ENCODE measurements at regions not wholly inside any gene's neighbourhood (a gene's known extent, or its start where the extent isn't known, plus 50 kb on each side); places are given as distances from the start of the nearest gene placed in this dataset.
A peak's percentile ranks its signal among the peaks of the same experiment; 100 is the strongest.

DNA sequence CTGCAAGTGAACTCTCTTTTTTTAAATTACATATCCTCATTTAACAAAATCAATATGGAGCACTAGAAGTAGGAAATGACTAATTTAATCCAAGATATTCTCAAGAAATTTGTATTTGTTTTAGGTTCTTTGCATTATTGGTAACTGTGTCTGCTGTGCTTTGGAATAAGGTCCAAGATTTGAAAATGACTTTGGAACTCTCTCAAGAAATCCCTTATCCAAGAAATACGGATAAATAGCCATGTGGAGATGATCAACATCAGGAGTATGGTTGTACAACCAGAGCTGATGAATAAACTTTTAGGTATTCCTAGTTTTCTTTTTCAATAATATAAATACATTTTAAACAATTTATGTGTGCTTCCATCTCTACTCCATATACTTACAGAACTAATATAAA lies 279.9 kb upstream of the SEMA3C start:
- H2AFZ ChIP-seq (ENCODE audit: low read length), result no peak overlapping the region
- no peak overlapping the region for H3K4me3 ChIP-seq (ENCODE audit: low read length)
- no peaks in the 10 kb centered on the region for H3K4me1 ChIP-seq (ENCODE audit: insufficient read depth, low read length)
- no peak overlapping the region for H3K4me2 ChIP-seq (ENCODE audit: low read length)
- H4K20me1 ChIP-seq (ENCODE audit: low read length), result no peaks in the 10 kb centered on the region
- H3K9me3 ChIP-seq (ENCODE audit: low read length), result no peaks in the 10 kb centered on the region
- ATAC-seq (no peak), DNase-seq (no peak)
- H3K9me2 ChIP-seq (replicated peaks; ENCODE audit: low read length), result no peaks in the 10 kb centered on the region
- H3K27ac ChIP-seq (ENCODE audit: low read length), result no peak overlapping the region
- intact Hi-C loops (cut with micrococcal nuclease), result no loop called here
- ChIA-PET POLR2A (ENCODE audit: unreplicated experiment) (no interaction called here), CTCF (no interaction called here)
- H3K9ac ChIP-seq (ENCODE audit: low read length), result no peak overlapping the region
- H3K27me3 ChIP-seq (ENCODE audit: low read length), result no peaks in the 10 kb centered on the region
- no peaks in the 10 kb centered on the region for H3K79me2 ChIP-seq (ENCODE audit: low read length)
- BruUV-seq (replicated peaks), result no TSS peak
- no peaks in the 10 kb centered on the region for H3K36me3 ChIP-seq (ENCODE audit: low read depth, low read length)
- no peaks in the 10 kb centered on the region for H3F3A ChIP-seq (ENCODE audit: low read length, unreplicated experiment)
- TF ChIP-seq EZH2 (IDR thresholded peaks at IDR 0.05; ENCODE audit: low read length, unreplicated experiment) (no peak), EZH2phosphoT487 (IDR thresholded peaks at IDR 0.05; ENCODE audit: borderline replicate concordance, low read length) (no peak)
- TF ChIP-seq, protein P1, sequence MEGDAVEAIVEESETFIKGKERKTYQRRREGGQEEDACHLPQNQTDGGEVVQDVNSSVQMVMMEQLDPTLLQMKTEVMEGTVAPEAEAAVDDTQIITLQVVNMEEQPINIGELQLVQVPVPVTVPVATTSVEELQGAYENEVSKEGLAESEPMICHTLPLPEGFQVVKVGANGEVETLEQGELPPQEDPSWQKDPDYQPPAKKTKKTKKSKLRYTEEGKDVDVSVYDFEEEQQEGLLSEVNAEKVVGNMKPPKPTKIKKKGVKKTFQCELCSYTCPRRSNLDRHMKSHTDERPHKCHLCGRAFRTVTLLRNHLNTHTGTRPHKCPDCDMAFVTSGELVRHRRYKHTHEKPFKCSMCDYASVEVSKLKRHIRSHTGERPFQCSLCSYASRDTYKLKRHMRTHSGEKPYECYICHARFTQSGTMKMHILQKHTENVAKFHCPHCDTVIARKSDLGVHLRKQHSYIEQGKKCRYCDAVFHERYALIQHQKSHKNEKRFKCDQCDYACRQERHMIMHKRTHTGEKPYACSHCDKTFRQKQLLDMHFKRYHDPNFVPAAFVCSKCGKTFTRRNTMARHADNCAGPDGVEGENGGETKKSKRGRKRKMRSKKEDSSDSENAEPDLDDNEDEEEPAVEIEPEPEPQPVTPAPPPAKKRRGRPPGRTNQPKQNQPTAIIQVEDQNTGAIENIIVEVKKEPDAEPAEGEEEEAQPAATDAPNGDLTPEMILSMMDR (conservative IDR thresholded peaks at IDR 0.05; ENCODE audit: low read depth, low read length), result no peak

DNA sequence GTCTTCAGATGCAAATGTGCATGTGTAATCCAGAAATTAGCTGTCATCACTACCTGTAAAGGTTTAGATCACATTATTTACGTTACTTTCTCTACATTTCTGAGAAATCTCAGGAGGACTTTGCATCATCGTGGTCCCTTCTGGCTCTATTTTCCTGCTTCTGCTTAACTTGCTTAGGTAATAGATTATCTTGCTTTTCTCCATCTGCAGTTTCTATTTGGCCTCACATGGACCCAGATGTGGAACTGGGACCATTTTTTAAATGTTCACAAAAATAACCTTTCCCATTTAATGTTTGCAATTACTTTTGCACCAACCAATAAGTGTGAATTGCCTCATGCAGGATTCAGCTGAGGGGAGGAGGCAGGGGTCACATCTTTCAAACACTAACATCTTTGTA lies 278.4 kb upstream of the SEMA3C start:
- H3K9me2 ChIP-seq (replicated peaks; ENCODE audit: low read length), result no peaks in the 10 kb centered on the region
- H3K4me2 ChIP-seq (ENCODE audit: low read length), result no peak overlapping the region
- H3K9me3 ChIP-seq (ENCODE audit: low read length), result no peaks in the 10 kb centered on the region
- H3K36me3 ChIP-seq (ENCODE audit: low read depth, low read length), result no peaks in the 10 kb centered on the region
- no peak overlapping the region for H3K9ac ChIP-seq (ENCODE audit: low read length)
- H2AFZ ChIP-seq (ENCODE audit: low read length), result no peak overlapping the region
- no peaks in the 10 kb centered on the region for H3K79me2 ChIP-seq (ENCODE audit: low read length)
- no peak overlapping the region for H3K27ac ChIP-seq (ENCODE audit: low read length)
- ATAC-seq (no peak), DNase-seq (no peak)
- TF ChIP-seq EZH2 (IDR thresholded peaks at IDR 0.05; ENCODE audit: low read length, unreplicated experiment) (no peak), EZH2phosphoT487 (IDR thresholded peaks at IDR 0.05; ENCODE audit: borderline replicate concordance, low read length) (no peak)
- TF ChIP-seq, protein P1 (conservative IDR thresholded peaks at IDR 0.05; ENCODE audit: low read depth, low read length), result no peak
- no peaks in the 10 kb centered on the region for H3F3A ChIP-seq (ENCODE audit: low read length, unreplicated experiment)
- H3K4me3 ChIP-seq (ENCODE audit: low read length), result no peak overlapping the region
- CTCF ChIA-PET, result no interaction called here
- H3K4me1 ChIP-seq (ENCODE audit: insufficient read depth, low read length), result no peaks in the 10 kb centered on the region
- H4K20me1 ChIP-seq (ENCODE audit: low read length), result no peaks in the 10 kb centered on the region
- no peaks in the 10 kb centered on the region for H3K27me3 ChIP-seq (ENCODE audit: low read length)
- intact Hi-C loops (cut with micrococcal nuclease), result no loop called here
- POLR2A ChIA-PET (ENCODE audit: unreplicated experiment), result no interaction called here
- no TSS peak for BruUV-seq (replicated peaks)

DNA sequence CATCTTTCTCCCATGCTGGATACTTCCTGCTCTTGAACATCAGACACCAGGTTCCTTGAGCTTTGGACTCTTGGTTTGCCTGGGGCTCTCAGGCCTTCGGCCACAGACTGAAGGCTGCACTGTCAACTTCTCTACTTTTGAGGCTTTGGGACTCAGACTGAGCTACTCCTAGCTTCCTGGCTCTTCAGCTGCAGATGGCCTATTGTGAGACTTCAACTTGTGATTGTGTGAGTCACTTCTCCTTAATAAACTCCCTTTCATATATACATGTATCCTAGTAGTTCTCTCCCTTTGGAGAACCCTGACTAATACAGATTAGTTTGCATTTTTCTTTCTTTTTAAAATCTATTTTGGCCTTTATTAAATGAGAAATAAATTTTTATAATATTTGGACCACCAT lies 276.2 kb upstream of the SEMA3C start:
- ChIA-PET CTCF (no interaction called here), POLR2A (ENCODE audit: unreplicated experiment) (no interaction called here)
- Histone ChIP-seq H3K27ac (ENCODE audit: low read length) (no peak overlapping the region), H3K27me3 (ENCODE audit: low read length) (no peaks in the 10 kb centered on the region), H3K9me2 (replicated peaks; ENCODE audit: low read length) (no peaks in the 10 kb centered on the region), H4K20me1 (ENCODE audit: low read length) (no peaks in the 10 kb centered on the region), H3F3A (ENCODE audit: low read length, unreplicated experiment) (no peaks in the 10 kb centered on the region), H3K4me2 (ENCODE audit: low read length) (no peak overlapping the region), H3K9ac (ENCODE audit: low read length) (no peak overlapping the region), H3K79me2 (ENCODE audit: low read length) (no peaks in the 10 kb centered on the region), H3K9me3 (ENCODE audit: low read length) (no peaks in the 10 kb centered on the region), H3K36me3 (ENCODE audit: low read depth, low read length) (no peaks in the 10 kb centered on the region), H3K4me3 (ENCODE audit: low read length) (no peak overlapping the region), H2AFZ (ENCODE audit: low read length) (no peak overlapping the region), H3K4me1 (ENCODE audit: insufficient read depth, low read length) (peaks cover 9% of the 10 kb centered on the region)
- DNase-seq, result no peak
- intact Hi-C loops (cut with micrococcal nuclease), result no loop called here
- no peak for TF ChIP-seq EZH2phosphoT487 (IDR thresholded peaks at IDR 0.05; ENCODE audit: borderline replicate concordance, low read length)
- no peak for TF ChIP-seq EZH2 (IDR thresholded peaks at IDR 0.05; ENCODE audit: low read length, unreplicated experiment)
- TF ChIP-seq, protein P1 (conservative IDR thresholded peaks at IDR 0.05; ENCODE audit: low read depth, low read length), result no peak
- 0 out of 2 replicates have a peak, but pooled peaks have one; percentile 26 for ATAC-seq
- BruUV-seq (replicated peaks), result no TSS peak
